ENCODE measurements at regions not wholly inside any gene's neighbourhood (a gene's known extent, or its start where the extent isn't known, plus 50 kb on each side); places are given as distances from the start of the nearest gene placed in this dataset.

DNA sequence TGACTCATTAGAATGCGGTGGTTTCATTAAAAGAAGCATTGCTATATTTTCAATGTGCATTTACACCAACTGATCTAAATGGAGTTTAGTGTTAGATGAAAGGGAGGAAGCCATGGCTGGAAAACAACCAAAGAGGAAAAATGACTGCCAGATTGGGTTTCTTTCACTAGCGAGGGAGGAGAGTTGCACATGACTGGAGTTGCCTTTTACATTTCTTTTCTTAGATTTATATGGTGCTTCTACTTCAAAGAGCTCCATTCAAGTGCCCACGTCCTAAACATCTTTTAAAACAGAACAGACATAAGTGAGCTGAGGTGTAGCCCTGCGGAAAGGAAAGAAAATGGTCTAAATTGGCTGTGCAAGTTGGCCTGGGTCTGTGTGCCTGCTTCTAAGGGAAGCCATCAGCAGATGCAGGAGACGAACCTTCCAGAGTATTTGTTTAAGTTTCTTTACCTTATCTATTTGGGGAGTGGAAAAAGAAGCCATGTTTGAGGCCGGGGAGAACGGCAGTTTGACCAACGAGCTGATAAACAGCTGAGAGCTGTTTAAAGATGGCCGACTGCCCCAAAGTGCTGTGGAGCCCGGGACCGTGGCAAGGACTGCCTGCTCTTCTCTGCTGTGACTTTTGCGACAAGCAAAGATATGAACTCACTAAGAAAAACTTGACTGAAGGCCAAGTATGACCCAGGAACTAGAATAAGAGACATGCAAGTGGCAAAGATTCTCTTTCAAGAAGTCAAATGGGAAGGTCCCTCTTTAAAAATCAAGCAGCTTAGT lies 327.0 kb downstream of the ZNF516 start:
- TF ChIP-seq, protein P1, sequence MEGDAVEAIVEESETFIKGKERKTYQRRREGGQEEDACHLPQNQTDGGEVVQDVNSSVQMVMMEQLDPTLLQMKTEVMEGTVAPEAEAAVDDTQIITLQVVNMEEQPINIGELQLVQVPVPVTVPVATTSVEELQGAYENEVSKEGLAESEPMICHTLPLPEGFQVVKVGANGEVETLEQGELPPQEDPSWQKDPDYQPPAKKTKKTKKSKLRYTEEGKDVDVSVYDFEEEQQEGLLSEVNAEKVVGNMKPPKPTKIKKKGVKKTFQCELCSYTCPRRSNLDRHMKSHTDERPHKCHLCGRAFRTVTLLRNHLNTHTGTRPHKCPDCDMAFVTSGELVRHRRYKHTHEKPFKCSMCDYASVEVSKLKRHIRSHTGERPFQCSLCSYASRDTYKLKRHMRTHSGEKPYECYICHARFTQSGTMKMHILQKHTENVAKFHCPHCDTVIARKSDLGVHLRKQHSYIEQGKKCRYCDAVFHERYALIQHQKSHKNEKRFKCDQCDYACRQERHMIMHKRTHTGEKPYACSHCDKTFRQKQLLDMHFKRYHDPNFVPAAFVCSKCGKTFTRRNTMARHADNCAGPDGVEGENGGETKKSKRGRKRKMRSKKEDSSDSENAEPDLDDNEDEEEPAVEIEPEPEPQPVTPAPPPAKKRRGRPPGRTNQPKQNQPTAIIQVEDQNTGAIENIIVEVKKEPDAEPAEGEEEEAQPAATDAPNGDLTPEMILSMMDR (IDR thresholded peaks at IDR 0.05): no peak
- no peak for TF ChIP-seq EP300 (IDR thresholded peaks at IDR 0.05)
